GM23338 (cell line): ENCODE measurements at regions not wholly inside any gene's neighbourhood (a gene's known extent, or its start where the extent isn't known, plus 50 kb on each side); places are given as distances from the start of the nearest gene placed in this dataset.

Experiments used
- ATAC-seq: fragments of 200-7000 bp; cut with Tn5 transposase; 3 replicates; pipeline ENCODE4 v1.9.1; 2020
- DNase-seq: peaks from one replicate; pipeline ENCODE4 v3.0.0-alpha.2; 2015; ENCODE audit warnings: low spot score
- H2AFZ ChIP-seq: fragments of 200-600 bp; sonication (generic); 2 replicates; pipeline ENCODE4 v1.8.0; 2016; ENCODE audit warnings: antibody characterized with exemption, mild to moderate bottlenecking, moderate library complexity
- H3F3A ChIP-seq: fragments of 200-600 bp; sonication (generic); replicated peaks from 2 replicates; pipeline ENCODE4 v1.8.0; 2017; ENCODE audit warnings: antibody characterized with exemption, mixed run types, low read depth
- H3K27ac ChIP-seq: fragments of 200-600 bp; sonication (generic); 2 replicates; pipeline ENCODE4 v1.6.1; 2016; ENCODE audit warnings: low read depth
- H3K27me3 ChIP-seq: fragments of 200-600 bp; sonication (generic); 2 replicates; pipeline ENCODE4 v1.8.0; 2016; ENCODE audit warnings: mild to moderate bottlenecking, mixed run types, moderate library complexity; ENCODE audit not compliant: insufficient read depth
- H3K36me3 ChIP-seq: fragments of 200-600 bp; sonication (generic); 2 replicates; pipeline ENCODE4 v1.8.0; 2016; ENCODE audit warnings: mild to moderate bottlenecking; ENCODE audit not compliant: insufficient read depth
- H3K4me1 ChIP-seq: fragments of 200-600 bp; sonication (generic); 2 replicates; pipeline ENCODE4 v1.8.0; 2016; ENCODE audit warnings: mild to moderate bottlenecking, moderate library complexity; ENCODE audit not compliant: insufficient read depth
- H3K4me2 ChIP-seq: fragments of 200-600 bp; sonication (generic); 2 replicates; pipeline ENCODE4 v1.7.1; 2017; ENCODE audit warnings: mixed run types
- H3K4me3 ChIP-seq: fragments of 200-600 bp; sonication (generic); 2 replicates; pipeline ENCODE4 v1.6.1; 2016; ENCODE audit warnings: mixed run types
- H3K79me2 ChIP-seq: fragments of 200-600 bp; sonication (generic); replicated peaks from 2 replicates; pipeline ENCODE4 v1.8.0; 2017; ENCODE audit warnings: mild to moderate bottlenecking; ENCODE audit not compliant: insufficient read depth
- H3K9me2 ChIP-seq: fragments of 200-600 bp; sonication (generic); 2 replicates; pipeline ENCODE4 v1.8.0; 2017; ENCODE audit not compliant: insufficient read depth
- H4K20me1 ChIP-seq: fragments of 200-600 bp; sonication (generic); replicated peaks from 2 replicates; pipeline ENCODE4 v1.8.0; 2017; ENCODE audit warnings: mild to moderate bottlenecking; ENCODE audit not compliant: insufficient read depth
- H3K27ac Mint-ChIP-seq: 2 replicates; pipeline ENCODE4 v1.8.0; 2020; ENCODE audit warnings: inconsistent platforms, mild to moderate bottlenecking, moderate library complexity, mixed read lengths
- H3K27me3 Mint-ChIP-seq: 3 replicates; pipeline ENCODE4 v1.8.0; 2022; ENCODE audit warnings: low read depth, mild to moderate bottlenecking, moderate library complexity, mixed read lengths, inconsistent platforms; ENCODE audit not compliant: insufficient read depth, poor library complexity
- H3K36me3 Mint-ChIP-seq: 3 replicates; pipeline ENCODE4 v1.8.0; 2021; ENCODE audit warnings: low read depth, mild to moderate bottlenecking, inconsistent platforms, moderate library complexity, mixed read lengths
- H3K4me1 Mint-ChIP-seq: 3 replicates; pipeline ENCODE4 v1.8.0; 2020; ENCODE audit warnings: mild to moderate bottlenecking, inconsistent platforms, mixed read lengths
- H3K4me3 Mint-ChIP-seq: 3 replicates; pipeline ENCODE4 v1.8.0; 2021; ENCODE audit warnings: moderate library complexity, mild to moderate bottlenecking, inconsistent platforms, mixed read lengths
- H3K9me3 Mint-ChIP-seq: 3 replicates; pipeline ENCODE4 v1.8.0; 2020; ENCODE audit warnings: moderate library complexity, mild to moderate bottlenecking, inconsistent platforms, mixed read lengths
- CREB1 ChIP-seq: fragments of 250-450 bp; sonication (Bioruptor Pico); IDR thresholded peaks from 2 replicates; pipeline ENCODE4 v1.5.0; 2020; ENCODE audit warnings: low read depth, mild to moderate bottlenecking, moderate library complexity
- EZH2 ChIP-seq: fragments of 200-600 bp; sonication (generic); IDR thresholded peaks from one replicate; pipeline ENCODE4 v1.8.0; 2017; ENCODE audit warnings: antibody characterized with exemption, mild to moderate bottlenecking, low read depth; ENCODE audit not compliant: unreplicated experiment
- EZH2phosphoT487 ChIP-seq: fragments of 200-600 bp; sonication (generic); IDR thresholded peaks from one replicate; pipeline ENCODE4 v1.8.1; 2018; ENCODE audit warnings: antibody characterized with exemption; ENCODE audit not compliant: unreplicated experiment
- POLR2AphosphoS5 ChIP-seq: IDR thresholded peaks from 2 replicates; pipeline ENCODE4 v1.6.1; 2016; ENCODE audit warnings: antibody characterized with exemption, low read depth
- ZNF114 ChIP-seq: fragments of 250-450 bp; sonication (Bioruptor Pico); IDR thresholded peaks from 2 replicates; pipeline ENCODE4 v1.5.0; 2020; ENCODE audit warnings: mild to moderate bottlenecking, moderate library complexity
- ZNF331 ChIP-seq: fragments of 250-450 bp; sonication (Bioruptor Pico); IDR thresholded peaks from 2 replicates; pipeline ENCODE4 v1.5.0; 2020; ENCODE audit warnings: low read depth, mild to moderate bottlenecking, moderate library complexity
- TF ChIP-seq, protein P1 (sequence below): IDR thresholded peaks from one replicate; pipeline ENCODE4 v1.6.1; 2018; ENCODE audit warnings: antibody characterized with exemption; ENCODE audit not compliant: unreplicated experiment
- TF ChIP-seq, protein P2 (sequence below): fragments of 250-450 bp; sonication (Bioruptor Pico); IDR thresholded peaks from 2 replicates; pipeline ENCODE4 v1.5.0; 2020; ENCODE audit warnings: mild to moderate bottlenecking, moderate library complexity
- TF ChIP-seq, protein P3 (sequence below): IDR thresholded peaks from 2 replicates; pipeline ENCODE4 v1.6.1; 2016; ENCODE audit warnings: antibody characterized with exemption

GRCh38 chr5:67538855-67539506 is 342.4 kb upstream of the CD180 start (continued):
- TF ChIP-seq, protein P1, sequence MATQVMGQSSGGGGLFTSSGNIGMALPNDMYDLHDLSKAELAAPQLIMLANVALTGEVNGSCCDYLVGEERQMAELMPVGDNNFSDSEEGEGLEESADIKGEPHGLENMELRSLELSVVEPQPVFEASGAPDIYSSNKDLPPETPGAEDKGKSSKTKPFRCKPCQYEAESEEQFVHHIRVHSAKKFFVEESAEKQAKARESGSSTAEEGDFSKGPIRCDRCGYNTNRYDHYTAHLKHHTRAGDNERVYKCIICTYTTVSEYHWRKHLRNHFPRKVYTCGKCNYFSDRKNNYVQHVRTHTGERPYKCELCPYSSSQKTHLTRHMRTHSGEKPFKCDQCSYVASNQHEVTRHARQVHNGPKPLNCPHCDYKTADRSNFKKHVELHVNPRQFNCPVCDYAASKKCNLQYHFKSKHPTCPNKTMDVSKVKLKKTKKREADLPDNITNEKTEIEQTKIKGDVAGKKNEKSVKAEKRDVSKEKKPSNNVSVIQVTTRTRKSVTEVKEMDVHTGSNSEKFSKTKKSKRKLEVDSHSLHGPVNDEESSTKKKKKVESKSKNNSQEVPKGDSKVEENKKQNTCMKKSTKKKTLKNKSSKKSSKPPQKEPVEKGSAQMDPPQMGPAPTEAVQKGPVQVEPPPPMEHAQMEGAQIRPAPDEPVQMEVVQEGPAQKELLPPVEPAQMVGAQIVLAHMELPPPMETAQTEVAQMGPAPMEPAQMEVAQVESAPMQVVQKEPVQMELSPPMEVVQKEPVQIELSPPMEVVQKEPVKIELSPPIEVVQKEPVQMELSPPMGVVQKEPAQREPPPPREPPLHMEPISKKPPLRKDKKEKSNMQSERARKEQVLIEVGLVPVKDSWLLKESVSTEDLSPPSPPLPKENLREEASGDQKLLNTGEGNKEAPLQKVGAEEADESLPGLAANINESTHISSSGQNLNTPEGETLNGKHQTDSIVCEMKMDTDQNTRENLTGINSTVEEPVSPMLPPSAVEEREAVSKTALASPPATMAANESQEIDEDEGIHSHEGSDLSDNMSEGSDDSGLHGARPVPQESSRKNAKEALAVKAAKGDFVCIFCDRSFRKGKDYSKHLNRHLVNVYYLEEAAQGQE, result no peak

DNA sequence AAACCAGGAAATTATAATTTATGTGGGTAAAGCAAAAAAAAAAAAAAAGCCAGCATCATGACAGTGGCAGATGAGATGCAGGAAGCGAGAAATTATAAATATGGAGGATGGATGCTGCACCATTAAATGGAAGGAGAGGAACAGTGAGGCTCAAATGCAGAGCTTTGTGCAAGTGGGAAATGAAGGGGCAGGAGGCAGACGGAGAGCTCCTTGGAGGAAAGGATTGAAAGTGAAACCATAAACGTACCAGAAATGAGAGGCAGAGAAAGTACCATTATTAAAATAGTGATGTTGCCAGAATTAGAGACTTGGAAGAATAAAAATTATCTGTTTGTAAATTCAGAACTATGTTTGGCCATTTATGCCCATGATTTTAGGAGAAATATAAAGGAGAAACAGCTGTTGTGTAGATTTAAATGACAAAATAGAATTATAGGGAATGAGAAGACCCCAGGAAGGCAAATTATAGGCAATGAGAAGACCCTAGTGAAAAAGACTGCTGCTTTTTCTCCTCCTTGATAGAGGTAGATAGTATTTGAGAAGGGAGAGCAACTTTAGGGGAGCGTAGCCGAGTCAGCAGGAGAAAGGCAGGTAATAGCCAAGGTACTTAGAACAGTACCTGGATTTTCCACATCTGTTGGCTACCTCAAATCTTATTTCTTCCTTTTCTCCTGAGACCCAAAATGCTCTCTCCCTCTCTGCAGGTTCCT is 341.0 kb upstream of the CD180 start:
- ATAC-seq (no peak), DNase-seq (no peak)
- Mint-ChIP-seq H3K36me3 (no peaks in the 10 kb centered on the region), H3K27ac (no peak overlapping the region), H3K27me3 (no peaks in the 10 kb centered on the region), H3K4me3 (no peak overlapping the region), H3K4me1 (no peaks in the 10 kb centered on the region), H3K9me3 (no peaks in the 10 kb centered on the region; the same call in 2 of the 3 replicates)
- no peaks in the 10 kb centered on the region for H3K9me2 ChIP-seq
- no peaks in the 10 kb centered on the region for H3F3A ChIP-seq
- no peak overlapping the region for H2AFZ ChIP-seq
- H3K36me3 ChIP-seq, result no peaks in the 10 kb centered on the region
- no peak for TF ChIP-seq ZNF331
- TF ChIP-seq, protein P2, sequence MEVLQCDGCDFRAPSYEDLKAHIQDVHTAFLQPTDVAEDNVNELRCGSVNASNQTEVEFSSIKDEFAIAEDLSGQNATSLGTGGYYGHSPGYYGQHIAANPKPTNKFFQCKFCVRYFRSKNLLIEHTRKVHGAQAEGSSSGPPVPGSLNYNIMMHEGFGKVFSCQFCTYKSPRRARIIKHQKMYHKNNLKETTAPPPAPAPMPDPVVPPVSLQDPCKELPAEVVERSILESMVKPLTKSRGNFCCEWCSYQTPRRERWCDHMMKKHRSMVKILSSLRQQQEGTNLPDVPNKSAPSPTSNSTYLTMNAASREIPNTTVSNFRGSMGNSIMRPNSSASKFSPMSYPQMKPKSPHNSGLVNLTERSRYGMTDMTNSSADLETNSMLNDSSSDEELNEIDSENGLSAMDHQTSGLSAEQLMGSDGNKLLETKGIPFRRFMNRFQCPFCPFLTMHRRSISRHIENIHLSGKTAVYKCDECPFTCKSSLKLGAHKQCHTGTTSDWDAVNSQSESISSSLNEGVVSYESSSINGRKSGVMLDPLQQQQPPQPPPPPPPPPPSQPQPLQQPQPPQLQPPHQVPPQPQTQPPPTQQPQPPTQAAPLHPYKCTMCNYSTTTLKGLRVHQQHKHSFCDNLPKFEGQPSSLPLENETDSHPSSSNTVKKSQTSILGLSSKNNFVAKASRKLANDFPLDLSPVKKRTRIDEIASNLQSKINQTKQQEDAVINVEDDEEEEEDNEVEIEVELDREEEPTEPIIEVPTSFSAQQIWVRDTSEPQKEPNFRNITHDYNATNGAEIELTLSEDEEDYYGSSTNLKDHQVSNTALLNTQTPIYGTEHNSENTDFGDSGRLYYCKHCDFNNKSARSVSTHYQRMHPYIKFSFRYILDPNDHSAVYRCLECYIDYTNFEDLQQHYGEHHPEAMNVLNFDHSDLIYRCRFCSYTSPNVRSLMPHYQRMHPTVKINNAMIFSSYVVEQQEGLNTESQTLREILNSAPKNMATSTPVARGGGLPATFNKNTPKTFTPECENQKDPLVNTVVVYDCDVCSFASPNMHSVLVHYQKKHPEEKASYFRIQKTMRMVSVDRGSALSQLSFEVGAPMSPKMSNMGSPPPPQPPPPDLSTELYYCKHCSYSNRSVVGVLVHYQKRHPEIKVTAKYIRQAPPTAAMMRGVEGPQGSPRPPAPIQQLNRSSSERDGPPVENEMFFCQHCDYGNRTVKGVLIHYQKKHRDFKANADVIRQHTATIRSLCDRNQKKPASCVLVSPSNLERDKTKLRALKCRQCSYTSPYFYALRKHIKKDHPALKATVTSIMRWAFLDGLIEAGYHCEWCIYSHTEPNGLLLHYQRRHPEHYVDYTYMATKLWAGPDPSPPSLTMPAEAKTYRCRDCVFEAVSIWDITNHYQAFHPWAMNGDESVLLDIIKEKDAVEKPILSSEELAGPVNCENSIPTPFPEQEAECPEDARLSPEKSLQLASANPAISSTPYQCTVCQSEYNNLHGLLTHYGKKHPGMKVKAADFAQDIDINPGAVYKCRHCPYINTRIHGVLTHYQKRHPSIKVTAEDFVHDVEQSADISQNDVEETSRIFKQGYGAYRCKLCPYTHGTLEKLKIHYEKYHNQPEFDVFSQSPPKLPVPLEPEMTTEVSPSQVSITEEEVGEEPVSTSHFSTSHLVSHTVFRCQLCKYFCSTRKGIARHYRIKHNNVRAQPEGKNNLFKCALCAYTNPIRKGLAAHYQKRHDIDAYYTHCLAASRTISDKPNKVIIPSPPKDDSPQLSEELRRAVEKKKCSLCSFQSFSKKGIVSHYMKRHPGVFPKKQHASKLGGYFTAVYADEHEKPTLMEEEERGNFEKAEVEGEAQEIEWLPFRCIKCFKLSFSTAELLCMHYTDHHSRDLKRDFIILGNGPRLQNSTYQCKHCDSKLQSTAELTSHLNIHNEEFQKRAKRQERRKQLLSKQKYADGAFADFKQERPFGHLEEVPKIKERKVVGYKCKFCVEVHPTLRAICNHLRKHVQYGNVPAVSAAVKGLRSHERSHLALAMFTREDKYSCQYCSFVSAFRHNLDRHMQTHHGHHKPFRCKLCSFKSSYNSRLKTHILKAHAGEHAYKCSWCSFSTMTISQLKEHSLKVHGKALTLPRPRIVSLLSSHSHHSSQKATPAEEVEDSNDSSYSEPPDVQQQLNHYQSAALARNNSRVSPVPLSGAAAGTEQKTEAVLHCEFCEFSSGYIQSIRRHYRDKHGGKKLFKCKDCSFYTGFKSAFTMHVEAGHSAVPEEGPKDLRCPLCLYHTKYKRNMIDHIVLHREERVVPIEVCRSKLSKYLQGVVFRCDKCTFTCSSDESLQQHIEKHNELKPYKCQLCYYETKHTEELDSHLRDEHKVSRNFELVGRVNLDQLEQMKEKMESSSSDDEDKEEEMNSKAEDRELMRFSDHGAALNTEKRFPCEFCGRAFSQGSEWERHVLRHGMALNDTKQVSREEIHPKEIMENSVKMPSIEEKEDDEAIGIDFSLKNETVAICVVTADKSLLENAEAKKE (CRISPR knock-in tag), result no peak
- TF ChIP-seq, protein P3, sequence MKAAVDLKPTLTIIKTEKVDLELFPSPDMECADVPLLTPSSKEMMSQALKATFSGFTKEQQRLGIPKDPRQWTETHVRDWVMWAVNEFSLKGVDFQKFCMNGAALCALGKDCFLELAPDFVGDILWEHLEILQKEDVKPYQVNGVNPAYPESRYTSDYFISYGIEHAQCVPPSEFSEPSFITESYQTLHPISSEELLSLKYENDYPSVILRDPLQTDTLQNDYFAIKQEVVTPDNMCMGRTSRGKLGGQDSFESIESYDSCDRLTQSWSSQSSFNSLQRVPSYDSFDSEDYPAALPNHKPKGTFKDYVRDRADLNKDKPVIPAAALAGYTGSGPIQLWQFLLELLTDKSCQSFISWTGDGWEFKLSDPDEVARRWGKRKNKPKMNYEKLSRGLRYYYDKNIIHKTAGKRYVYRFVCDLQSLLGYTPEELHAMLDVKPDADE, result no peak
- TF ChIP-seq EZH2phosphoT487, result no peak
- no peak for TF ChIP-seq ZNF114 (CRISPR knock-in tag)
- no peak for TF ChIP-seq CREB1
- no peak for TF ChIP-seq POLR2AphosphoS5
- TF ChIP-seq EZH2, result no peak
- no peak overlapping the region for H3K4me3 ChIP-seq
- H3K27ac ChIP-seq, result no peak overlapping the region
- H3K4me1 ChIP-seq, result no peaks in the 10 kb centered on the region
- no peaks in the 10 kb centered on the region for H4K20me1 ChIP-seq
- no peaks in the 10 kb centered on the region for H3K27me3 ChIP-seq
- no peaks in the 10 kb centered on the region for H3K79me2 ChIP-seq
- H3K4me2 ChIP-seq, result no peak overlapping the region
